SK-N-SH (cell line): ENCODE measurements at regions not wholly inside any gene's neighbourhood (a gene's known extent, or its start where the extent isn't known, plus 50 kb on each side); places are given as distances from the start of the nearest gene placed in this dataset.

Source experiments
- CHD2 ChIP-seq: fragments of 150-350 bp; IDR thresholded peaks from 2 replicates; pipeline ENCODE4 v1.6.1; 2018; ENCODE audit warnings: low read length; ENCODE audit not compliant: partially characterized antibody
- CTCF ChIP-seq: fragments of 200-600 bp; sonication (generic); IDR thresholded peaks from 2 replicates; pipeline ENCODE4 v1.6.1; 2017; ENCODE audit warnings: antibody characterized with exemption, mild to moderate bottlenecking, moderate library complexity
- EZH2phosphoT487 ChIP-seq: fragments of 200-600 bp; sonication (generic); IDR thresholded peaks from 2 replicates; pipeline ENCODE4 v1.6.1; 2017; ENCODE audit warnings: low read depth, mixed run types, mild to moderate bottlenecking, antibody characterized with exemption, moderate library complexity, borderline replicate concordance
- FOSL2 ChIP-seq: IDR thresholded peaks from 2 replicates; pipeline ENCODE4 v1.4.0; 2012; ENCODE audit warnings: low read depth, mild to moderate bottlenecking, moderate library complexity, borderline replicate concordance
- FOXM1 ChIP-seq: IDR thresholded peaks from 2 replicates; pipeline ENCODE4 v1.4.0; 2012; ENCODE audit warnings: low read depth, mild to moderate bottlenecking
- PBX3 ChIP-seq: IDR thresholded peaks from 2 replicates; pipeline ENCODE4; 2012
- SIN3A ChIP-seq: IDR thresholded peaks from 2 replicates; pipeline ENCODE4 v1.6.1; 2012; ENCODE audit warnings: low read depth, mild to moderate bottlenecking, low read length, moderate library complexity, borderline replicate concordance
- YY1 ChIP-seq: IDR thresholded peaks from 2 replicates; pipeline ENCODE4 v1.4.0; 2012; ENCODE audit warnings: low read depth, mild to moderate bottlenecking

GRCh38 chr19:30908262-30908771 is 440.9 kb downstream of the TSHZ3 start:
- TF ChIP-seq CTCF = no peak
- no peak for TF ChIP-seq FOSL2
- TF ChIP-seq YY1 = no peak
- no peak for TF ChIP-seq CHD2
- no peak for TF ChIP-seq SIN3A
- no peak for TF ChIP-seq FOXM1
- TF ChIP-seq PBX3 = no peak
- TF ChIP-seq EZH2phosphoT487 = no peak
